HEK293T (cell line): ENCODE measurements at regions not wholly inside any gene's neighbourhood (a gene's known extent, or its start where the extent isn't known, plus 50 kb on each side); places are given as distances from the start of the nearest gene placed in this dataset.

ENCODE experiments used
- ARNT ChIP-seq: fragments of 450-650 bp; IDR thresholded peaks from 2 replicates; pipeline ENCODE4 v1.6.1; 2017; ENCODE audit warnings: mild to moderate bottlenecking
- BHLHE40 ChIP-seq: fragments of 450-650 bp; IDR thresholded peaks from 2 replicates; pipeline ENCODE4 v1.6.1; 2016; ENCODE audit warnings: mild to moderate bottlenecking, moderate library complexity, borderline replicate concordance
- CTBP1 ChIP-seq: fragments of 450-650 bp; IDR thresholded peaks from 2 replicates; pipeline ENCODE4 v1.6.1; 2016; ENCODE audit warnings: borderline replicate concordance
- FOXA1 ChIP-seq: fragments of 450-650 bp; IDR thresholded peaks from 2 replicates; pipeline ENCODE4 v1.6.1; 2016; ENCODE audit warnings: mild to moderate bottlenecking
- FOXK2 ChIP-seq: fragments of 450-650 bp; IDR thresholded peaks from 2 replicates; pipeline ENCODE4 v1.6.1; 2016; ENCODE audit warnings: mild to moderate bottlenecking
- FOXM1 ChIP-seq: fragments of 450-650 bp; IDR thresholded peaks from 2 replicates; pipeline ENCODE4 v1.6.1; 2017; ENCODE audit warnings: mild to moderate bottlenecking, borderline replicate concordance
- HDGF ChIP-seq: fragments of 450-650 bp; IDR thresholded peaks from 2 replicates; pipeline ENCODE4 v1.6.1; 2017; ENCODE audit warnings: antibody characterized with exemption, borderline replicate concordance
- LEF1 ChIP-seq: fragments of 450-650 bp; IDR thresholded peaks from 2 replicates; pipeline ENCODE4 v1.6.1; 2017; ENCODE audit warnings: mild to moderate bottlenecking, borderline replicate concordance
- NFRKB ChIP-seq: fragments of 450-650 bp; IDR thresholded peaks from 2 replicates; pipeline ENCODE4 v1.6.1; 2016; ENCODE audit warnings: mild to moderate bottlenecking, moderate library complexity
- SP1 ChIP-seq: fragments of 450-650 bp; IDR thresholded peaks from 2 replicates; pipeline ENCODE4 v1.6.1; 2017
- SUZ12 ChIP-seq: fragments of 450-650 bp; IDR thresholded peaks from 2 replicates; pipeline ENCODE4 v1.6.1; 2016; ENCODE audit warnings: mild to moderate bottlenecking
- TARDBP ChIP-seq: fragments of 450-650 bp; IDR thresholded peaks from 2 replicates; pipeline ENCODE4 v1.6.1; 2016
- ZNF384 ChIP-seq: fragments of 450-650 bp; IDR thresholded peaks from 2 replicates; pipeline ENCODE4 v1.6.1; 2016
- TF ChIP-seq, protein P1 (sequence below): fragments of 450-650 bp; IDR thresholded peaks from 2 replicates; pipeline ENCODE4 v1.6.1; 2016

DNA sequence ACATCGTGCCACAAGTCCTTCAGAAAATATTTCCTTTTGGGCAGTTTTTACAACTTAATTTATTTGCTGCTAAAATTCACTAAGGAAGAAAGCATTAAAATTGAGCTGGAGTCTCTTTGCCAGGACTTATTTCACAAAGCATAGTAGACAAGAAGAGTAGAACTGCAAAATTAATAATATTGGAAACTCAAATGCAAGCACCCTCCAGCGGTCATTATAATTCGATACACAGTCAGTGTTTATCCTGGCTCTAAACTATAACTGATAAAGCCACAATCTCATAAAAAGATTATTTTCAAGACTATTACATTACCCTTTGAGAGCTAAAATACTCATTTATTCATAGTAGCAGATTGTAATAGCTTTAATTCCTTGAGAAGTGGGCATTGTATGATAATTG is 655.4 kb downstream of the RWDD3 start:
- TF ChIP-seq, protein P1, sequence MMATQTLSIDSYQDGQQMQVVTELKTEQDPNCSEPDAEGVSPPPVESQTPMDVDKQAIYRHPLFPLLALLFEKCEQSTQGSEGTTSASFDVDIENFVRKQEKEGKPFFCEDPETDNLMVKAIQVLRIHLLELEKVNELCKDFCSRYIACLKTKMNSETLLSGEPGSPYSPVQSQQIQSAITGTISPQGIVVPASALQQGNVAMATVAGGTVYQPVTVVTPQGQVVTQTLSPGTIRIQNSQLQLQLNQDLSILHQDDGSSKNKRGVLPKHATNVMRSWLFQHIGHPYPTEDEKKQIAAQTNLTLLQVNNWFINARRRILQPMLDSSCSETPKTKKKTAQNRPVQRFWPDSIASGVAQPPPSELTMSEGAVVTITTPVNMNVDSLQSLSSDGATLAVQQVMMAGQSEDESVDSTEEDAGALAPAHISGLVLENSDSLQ: no peak
- TF ChIP-seq HDGF: no peak
- no peak for TF ChIP-seq SP1
- no peak for TF ChIP-seq FOXK2
- TF ChIP-seq TARDBP: no peak
- no peak for TF ChIP-seq NFRKB
- TF ChIP-seq FOXA1: no peak
- no peak for TF ChIP-seq LEF1
- TF ChIP-seq CTBP1: no peak
- TF ChIP-seq SUZ12: no peak
- TF ChIP-seq BHLHE40: no peak
- no peak for TF ChIP-seq ARNT
- no peak for TF ChIP-seq ZNF384
- TF ChIP-seq FOXM1: no peak
